ENCODE measurements at regions not wholly inside any gene's neighbourhood (a gene's known extent, or its start where the extent isn't known, plus 50 kb on each side); places are given as distances from the start of the nearest gene placed in this dataset.

- H3K27ac Mint-ChIP-seq = no peak overlapping the region
- Histone ChIP-seq H4K20me1 (ENCODE audit: insufficient read depth, low read length) (no peaks in the 10 kb centered on the region), H3K9me3 (replicated peaks in 1 of 2; ENCODE audit: control insufficient read depth in 1 of 2, insufficient read depth in 1 of 2, low read length in 2 of 2) (no peaks in the 10 kb centered on the region), H2AFZ (ENCODE audit: insufficient read depth, low read depth, low read length, poor library complexity, severe bottlenecking) (peak overlapping the region; percentile 29), H3K79me2 (ENCODE audit: insufficient read depth, low read length) (no peaks in the 10 kb centered on the region), H3K36me3 (replicated peaks in 1 of 2; ENCODE audit: control insufficient read depth in 1 of 2, insufficient read depth in 2 of 2, low read length in 2 of 2) (no peaks in the 10 kb centered on the region), H3K4me1 (ENCODE audit: control insufficient read depth in 1 of 2, insufficient read depth in 2 of 2, low read length in 2 of 2) (no peaks in the 10 kb centered on the region), H3K4me3 (replicated peaks in 1 of 3; ENCODE audit: low read depth in 2 of 3, low read length in 3 of 3) (no peak overlapping the region), H3K27me3 (ENCODE audit: control insufficient read depth in 2 of 2, insufficient read depth in 2 of 2, low read length in 2 of 2) (no peaks in the 10 kb centered on the region), H3K4me2 (replicated peaks; ENCODE audit: extremely low read depth, low read length, poor library complexity, severe bottlenecking) (no peak overlapping the region), H3K27ac (ENCODE audit: low read depth in 1 of 2, low read length in 2 of 2) (no peak overlapping the region), H3K9ac (ENCODE audit: insufficient read depth, low read length, poor library complexity, severe bottlenecking) (no peak overlapping the region)
- TF ChIP-seq, protein P1, sequence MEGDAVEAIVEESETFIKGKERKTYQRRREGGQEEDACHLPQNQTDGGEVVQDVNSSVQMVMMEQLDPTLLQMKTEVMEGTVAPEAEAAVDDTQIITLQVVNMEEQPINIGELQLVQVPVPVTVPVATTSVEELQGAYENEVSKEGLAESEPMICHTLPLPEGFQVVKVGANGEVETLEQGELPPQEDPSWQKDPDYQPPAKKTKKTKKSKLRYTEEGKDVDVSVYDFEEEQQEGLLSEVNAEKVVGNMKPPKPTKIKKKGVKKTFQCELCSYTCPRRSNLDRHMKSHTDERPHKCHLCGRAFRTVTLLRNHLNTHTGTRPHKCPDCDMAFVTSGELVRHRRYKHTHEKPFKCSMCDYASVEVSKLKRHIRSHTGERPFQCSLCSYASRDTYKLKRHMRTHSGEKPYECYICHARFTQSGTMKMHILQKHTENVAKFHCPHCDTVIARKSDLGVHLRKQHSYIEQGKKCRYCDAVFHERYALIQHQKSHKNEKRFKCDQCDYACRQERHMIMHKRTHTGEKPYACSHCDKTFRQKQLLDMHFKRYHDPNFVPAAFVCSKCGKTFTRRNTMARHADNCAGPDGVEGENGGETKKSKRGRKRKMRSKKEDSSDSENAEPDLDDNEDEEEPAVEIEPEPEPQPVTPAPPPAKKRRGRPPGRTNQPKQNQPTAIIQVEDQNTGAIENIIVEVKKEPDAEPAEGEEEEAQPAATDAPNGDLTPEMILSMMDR (IDR thresholded peaks at IDR 0.05) = no peak
- no peaks in the 10 kb centered on the region for H3K36me3 Mint-ChIP-seq
- H3K27me3 Mint-ChIP-seq (ENCODE audit: low read depth in 3 of 3) = peaks cover 0 to 7% (median 2%) of the 10 kb centered on the region in 3 donors
- H3K9me3 Mint-ChIP-seq = peaks cover 0 to 3% (median 0%) of the 10 kb centered on the region in 7 donors
- intact Hi-C loops (cut with micrococcal nuclease) = no loop called here
- WGBS (ENCODE audit: insufficient coverage) = no CpG with 5 or more reads among the region's 4 CpGs
- H3K4me3 Mint-ChIP-seq = no peak overlapping the region
- no peak for DNase-seq
- no peaks in the 10 kb centered on the region for H3K4me1 Mint-ChIP-seq
Measured at GRCh38 chr4:112931001-112931400, 118.5 kb upstream of the ANK2 start.

DNA sequence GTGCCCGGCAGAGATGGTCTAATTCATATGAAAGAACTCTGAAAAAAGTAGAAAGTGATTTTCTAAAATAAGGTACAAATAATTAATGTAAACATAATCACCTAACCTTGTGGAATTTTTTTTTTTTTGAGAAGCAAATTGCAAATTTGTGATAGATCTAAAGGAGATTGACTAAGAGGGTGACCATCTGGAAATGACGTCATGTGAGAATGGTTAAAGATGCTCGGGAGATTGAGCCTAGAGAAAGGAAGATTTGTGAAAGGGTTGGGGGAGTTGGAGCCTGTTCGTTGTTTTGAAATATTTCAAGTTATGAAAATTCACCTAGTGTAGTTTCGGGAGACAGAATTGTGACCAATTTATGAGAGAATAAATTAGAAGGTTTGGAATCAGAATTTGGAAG, 115.7 kb upstream of the ANK2 start:
- no peaks in the 10 kb centered on the region for H3K4me1 Mint-ChIP-seq
- H2AFZ ChIP-seq (ENCODE audit: insufficient read depth, low read depth, low read length, poor library complexity, severe bottlenecking) = no peak overlapping the region
- H3K27ac ChIP-seq (ENCODE audit: low read depth in 1 of 2, low read length in 2 of 2) = no peak overlapping the region
- H3K27ac Mint-ChIP-seq = no peak overlapping the region
- no peaks in the 10 kb centered on the region for H3K36me3 ChIP-seq (replicated peaks in 1 of 2; ENCODE audit: control insufficient read depth in 1 of 2, insufficient read depth in 2 of 2, low read length in 2 of 2)
- intact Hi-C loops (cut with micrococcal nuclease) = no loop called here
- H3K4me3 ChIP-seq (replicated peaks in 1 of 3; ENCODE audit: low read depth in 2 of 3, low read length in 3 of 3) = no peak overlapping the region
- TF ChIP-seq, protein P1 (IDR thresholded peaks at IDR 0.05) = no peak
- H3K79me2 ChIP-seq (ENCODE audit: insufficient read depth, low read length) = no peaks in the 10 kb centered on the region
- H3K9me3 Mint-ChIP-seq = no peaks in the 10 kb centered on the region
- H3K36me3 Mint-ChIP-seq = no peaks in the 10 kb centered on the region
- H3K4me3 Mint-ChIP-seq = no peak overlapping the region
- H4K20me1 ChIP-seq (ENCODE audit: insufficient read depth, low read length) = no peaks in the 10 kb centered on the region
- peaks cover 1 to 6% (median 2%) of the 10 kb centered on the region in 3 donors for H3K27me3 Mint-ChIP-seq (ENCODE audit: low read depth in 3 of 3)
- no peak overlapping the region for H3K9ac ChIP-seq (ENCODE audit: insufficient read depth, low read length, poor library complexity, severe bottlenecking)
- no peak for DNase-seq
- no peaks in the 10 kb centered on the region for H3K4me1 ChIP-seq (ENCODE audit: control insufficient read depth in 1 of 2, insufficient read depth in 2 of 2, low read length in 2 of 2)
- WGBS (ENCODE audit: insufficient coverage) = 100% methylated on average over 4 of the region's 5 CpGs
- H3K27me3 ChIP-seq (ENCODE audit: control insufficient read depth in 2 of 2, insufficient read depth in 2 of 2, low read length in 2 of 2) = no peaks in the 10 kb centered on the region
- no peaks in the 10 kb centered on the region for H3K9me3 ChIP-seq (replicated peaks in 1 of 2; ENCODE audit: control insufficient read depth in 1 of 2, insufficient read depth in 1 of 2, low read length in 2 of 2)
- H3K4me2 ChIP-seq (replicated peaks; ENCODE audit: extremely low read depth, low read length, poor library complexity, severe bottlenecking) = no peak overlapping the region

All from CD14-positive monocyte (primary cell).